ENCODE measurements at regions not wholly inside any gene's neighbourhood (a gene's known extent, or its start where the extent isn't known, plus 50 kb on each side); places are given as distances from the start of the nearest gene placed in this dataset.

- H3K9me3 ChIP-seq (replicated peaks): no peaks in the 10 kb centered on the region
- H3K36me3 ChIP-seq: no peaks in the 10 kb centered on the region
- no peak overlapping the region for H3K4me3 ChIP-seq
- H3K27me3 ChIP-seq: peaks cover 6% of the 10 kb centered on the region; the same call in 1 of the 2 replicates
- H3K27ac ChIP-seq: no peak overlapping the region
- DNase-seq: no peak
- H3K4me1 ChIP-seq: no peaks in the 10 kb centered on the region
Observed at GRCh38 chr3:118705487-118706219, 329.0 kb downstream of the IGSF11 start.

DNA sequence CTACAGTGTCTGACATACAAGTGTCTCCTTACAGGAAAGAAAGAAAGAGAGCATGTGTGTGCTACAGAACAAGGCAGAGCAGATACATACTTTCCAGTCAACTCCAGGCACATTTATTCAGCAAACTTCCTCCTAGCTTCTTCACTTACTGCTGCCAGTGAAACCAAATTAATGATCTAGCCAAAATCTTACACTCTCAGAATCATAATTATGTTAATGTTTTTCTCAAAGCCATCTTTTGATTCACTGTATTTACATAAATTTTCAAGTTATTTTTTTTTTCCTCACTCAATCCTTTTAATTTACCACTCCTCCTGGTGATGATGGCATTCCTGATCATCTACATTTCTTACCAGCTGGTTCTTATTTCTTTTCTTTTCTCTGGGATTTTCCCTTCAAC is 326.7 kb downstream of the IGSF11 start:
- Histone ChIP-seq H3K27me3 (peaks cover 2% of the 10 kb centered on the region; the same call in 1 of the 2 replicates), H3K27ac (no peak overlapping the region), H3K4me1 (no peaks in the 10 kb centered on the region), H3K9me3 (replicated peaks) (no peaks in the 10 kb centered on the region), H3K4me3 (no peak overlapping the region), H3K36me3 (no peaks in the 10 kb centered on the region)
- DNase-seq: no peak

DNA sequence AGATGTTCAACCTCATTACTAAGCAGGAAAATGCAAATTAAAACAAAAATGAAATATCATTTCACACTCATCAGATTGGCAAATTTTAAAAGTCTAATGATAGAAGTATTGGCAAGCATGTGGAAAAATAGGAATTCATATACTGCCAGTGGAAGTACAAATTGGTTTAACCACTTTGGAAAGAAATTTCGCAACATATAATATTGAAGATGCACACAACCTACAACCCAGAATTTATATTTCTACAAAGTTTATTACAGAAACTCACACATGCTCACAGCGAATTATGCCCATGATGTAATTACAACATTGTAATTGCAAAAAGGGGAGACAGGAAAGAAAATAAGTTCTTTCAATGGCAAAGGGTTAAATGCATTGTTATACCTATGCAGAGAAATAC is 324.1 kb downstream of the IGSF11 start:
- no peak for DNase-seq
- H3K4me1 ChIP-seq: no peaks in the 10 kb centered on the region
- no peaks in the 10 kb centered on the region; the same call in 1 of the 2 replicates for H3K27me3 ChIP-seq
- H3K27ac ChIP-seq: no peak overlapping the region
- H3K4me3 ChIP-seq: no peak overlapping the region
- no peaks in the 10 kb centered on the region for H3K36me3 ChIP-seq
- no peaks in the 10 kb centered on the region for H3K9me3 ChIP-seq (replicated peaks)

DNA sequence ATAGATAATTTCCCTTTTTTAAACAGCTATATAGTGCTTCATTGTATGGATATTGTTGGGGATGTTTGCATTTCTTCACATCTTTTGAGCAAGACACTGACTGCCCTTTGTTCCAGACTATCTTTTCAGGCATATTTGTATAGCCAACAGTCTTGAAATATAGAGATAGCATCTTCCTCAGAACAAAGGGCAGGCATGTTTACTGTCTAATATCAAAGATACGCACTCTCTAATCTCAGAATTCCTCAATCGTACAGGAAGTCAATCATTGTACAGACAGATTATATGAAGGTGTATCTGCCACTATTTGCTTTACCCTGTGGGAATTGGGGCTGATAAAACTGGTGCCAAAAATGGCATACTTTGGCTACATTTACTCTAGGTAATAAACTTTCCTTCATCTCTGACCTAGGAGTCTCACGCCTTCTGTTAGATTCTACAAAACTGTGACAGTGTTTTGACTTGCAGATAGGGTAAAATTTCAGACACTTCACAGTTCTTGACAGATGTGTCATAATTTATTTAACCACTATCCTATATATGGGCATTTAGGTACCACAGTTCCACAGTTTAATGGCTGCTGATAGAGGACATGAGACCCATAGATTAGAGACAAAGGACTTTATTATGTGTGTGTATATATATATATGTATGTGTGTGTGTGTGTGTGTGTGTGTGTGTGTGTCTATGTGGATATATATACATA is 321.0 kb downstream of the IGSF11 start:
- no peaks in the 10 kb centered on the region for H3K36me3 ChIP-seq
- H3K27me3 ChIP-seq: no peaks in the 10 kb centered on the region
- no peaks in the 10 kb centered on the region for H3K9me3 ChIP-seq (replicated peaks)
- H3K4me1 ChIP-seq: no peaks in the 10 kb centered on the region
- H3K27ac ChIP-seq: no peak overlapping the region
- no peak overlapping the region for H3K4me3 ChIP-seq
- DNase-seq: no peak

DNA sequence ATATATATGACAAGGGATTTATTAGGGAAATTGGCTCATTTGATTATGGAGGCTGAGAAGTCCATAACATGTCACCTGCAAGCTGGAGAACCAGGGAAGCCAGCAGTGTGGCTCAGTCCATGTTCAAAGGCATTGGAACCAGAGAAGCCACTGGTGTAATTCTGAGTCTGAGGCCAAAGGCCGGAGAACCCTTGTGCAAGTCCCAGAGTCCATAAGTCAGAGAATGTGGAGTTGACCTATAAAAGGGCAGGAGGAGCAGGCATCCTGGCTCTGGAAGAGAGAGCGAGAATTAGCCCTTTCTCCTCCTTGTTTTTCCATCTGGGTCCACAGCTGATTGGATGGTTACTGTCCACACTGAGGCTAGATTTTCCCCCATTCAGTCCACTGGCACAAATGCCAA is 319.8 kb downstream of the IGSF11 start:
- Histone ChIP-seq H3K9me3 (replicated peaks) (no peaks in the 10 kb centered on the region), H3K27me3 (no peaks in the 10 kb centered on the region), H3K4me3 (no peak overlapping the region), H3K4me1 (no peaks in the 10 kb centered on the region), H3K27ac (no peak overlapping the region), H3K36me3 (no peaks in the 10 kb centered on the region)
- no peak for DNase-seq

DNA sequence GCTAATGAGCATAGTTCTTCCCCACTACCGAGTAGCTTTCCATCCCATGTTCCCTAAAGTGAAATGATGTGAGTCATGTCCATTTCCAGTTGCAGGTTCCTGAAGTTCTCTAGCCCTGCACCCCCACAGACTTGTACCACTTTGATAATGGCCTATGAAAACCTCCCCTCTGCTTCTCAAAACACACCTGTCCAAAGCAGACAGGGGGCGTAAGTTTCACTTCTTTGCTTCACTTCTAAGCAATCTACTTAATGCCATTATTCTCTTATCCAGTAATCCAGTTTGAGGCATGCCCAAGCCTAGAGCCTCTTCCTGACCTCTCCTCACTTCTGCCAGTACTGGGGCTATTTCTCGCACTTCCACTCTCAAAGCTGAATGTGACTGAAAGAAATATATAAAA is 305.1 kb downstream of the IGSF11 start:
- Histone ChIP-seq H3K27me3 (no peaks in the 10 kb centered on the region), H3K9me3 (replicated peaks) (no peaks in the 10 kb centered on the region), H3K36me3 (no peaks in the 10 kb centered on the region), H3K4me3 (no peak overlapping the region), H3K4me1 (no peaks in the 10 kb centered on the region), H3K27ac (no peak overlapping the region)
- no peak for DNase-seq

- no peak overlapping the region for H3K4me3 ChIP-seq
- H3K27ac ChIP-seq: no peak overlapping the region
Observed at GRCh38 chr3:118734664-118735063, 300.0 kb downstream of the IGSF11 start.

GRCh38 chr3:118736107-118736506 is 298.5 kb downstream of the IGSF11 start:
- no peak for DNase-seq
- Histone ChIP-seq H3K4me1 (no peaks in the 10 kb centered on the region), H3K9me3 (replicated peaks) (no peaks in the 10 kb centered on the region), H3K27ac (no peak overlapping the region), H3K27me3 (no peaks in the 10 kb centered on the region), H3K4me3 (no peak overlapping the region), H3K36me3 (no peaks in the 10 kb centered on the region)

More at GRCh38 chr3:118734664-118735063, 300.0 kb downstream of the IGSF11 start:
- Histone ChIP-seq H3K36me3 (no peaks in the 10 kb centered on the region), H3K9me3 (replicated peaks) (no peaks in the 10 kb centered on the region), H3K27me3 (no peaks in the 10 kb centered on the region), H3K4me1 (no peaks in the 10 kb centered on the region)
- DNase-seq: no peak

GRCh38 chr3:118740722-118741290 is 293.8 kb downstream of the IGSF11 start:
- no peak for DNase-seq
- no peak overlapping the region for H3K27ac ChIP-seq
- no peak overlapping the region for H3K4me3 ChIP-seq
- no peaks in the 10 kb centered on the region for H3K9me3 ChIP-seq (replicated peaks)
- H3K27me3 ChIP-seq: no peaks in the 10 kb centered on the region
- H3K4me1 ChIP-seq: no peaks in the 10 kb centered on the region
- no peaks in the 10 kb centered on the region for H3K36me3 ChIP-seq

- no peak overlapping the region for H3K4me3 ChIP-seq
- H3K9me3 ChIP-seq (replicated peaks): no peaks in the 10 kb centered on the region
- no peak overlapping the region for H3K27ac ChIP-seq
- H3K27me3 ChIP-seq: no peaks in the 10 kb centered on the region
- no peaks in the 10 kb centered on the region for H3K4me1 ChIP-seq
- no peaks in the 10 kb centered on the region for H3K36me3 ChIP-seq
- no peak for DNase-seq
Observed at GRCh38 chr3:118742760-118743159, 291.9 kb downstream of the IGSF11 start.

- Histone ChIP-seq H3K9me3 (replicated peaks) (no peaks in the 10 kb centered on the region), H3K27ac (no peak overlapping the region), H3K4me1 (no peaks in the 10 kb centered on the region), H3K27me3 (no peaks in the 10 kb centered on the region), H3K4me3 (no peak overlapping the region), H3K36me3 (no peaks in the 10 kb centered on the region)
- DNase-seq: no peak
Observed at GRCh38 chr3:118744186-118744585, 290.5 kb downstream of the IGSF11 start.

GRCh38 chr3:118754406-118755252 is 280.0 kb downstream of the IGSF11 start:
- no peak overlapping the region for H3K4me3 ChIP-seq
- 0 out of 2 replicates have a peak, but pooled peaks cover 5% of the 10 kb centered on the region for H3K27me3 ChIP-seq
- H3K9me3 ChIP-seq (replicated peaks): no peaks in the 10 kb centered on the region
- H3K27ac ChIP-seq: no peak overlapping the region
- DNase-seq: no peak
- H3K36me3 ChIP-seq: no peaks in the 10 kb centered on the region
- H3K4me1 ChIP-seq: no peaks in the 10 kb centered on the region

DNA sequence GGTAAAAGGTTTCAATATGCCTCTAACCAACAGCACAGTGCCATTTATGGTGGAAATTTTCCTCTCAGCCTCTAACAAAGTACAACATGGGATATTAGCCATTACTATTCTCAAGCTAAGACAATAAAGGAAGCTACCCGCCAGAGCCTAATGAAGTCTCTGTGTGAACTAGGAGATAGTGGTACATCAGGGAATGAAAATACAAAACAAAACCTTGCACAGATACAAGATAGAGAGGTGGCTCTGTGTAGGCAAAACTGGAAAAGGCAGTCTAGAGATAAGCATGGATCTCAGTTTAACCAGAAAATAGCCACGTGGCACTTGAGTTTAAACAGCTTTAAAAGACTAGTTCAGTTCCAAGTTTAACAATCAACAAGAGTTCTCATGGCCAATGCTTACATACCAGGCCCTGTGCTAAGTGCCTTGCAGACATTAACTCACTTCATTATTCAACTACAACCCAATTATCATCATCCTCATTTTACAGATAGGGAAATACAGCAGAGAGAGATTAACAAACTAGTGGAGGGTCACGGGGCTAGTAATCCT is 279.3 kb downstream of the IGSF11 start:
- no peak for DNase-seq
- no peak overlapping the region for H3K4me3 ChIP-seq
- no peak overlapping the region for H3K27ac ChIP-seq
- no peaks in the 10 kb centered on the region for H3K36me3 ChIP-seq
- H3K27me3 ChIP-seq: 0 out of 2 replicates have a peak, but pooled peaks cover 5% of the 10 kb centered on the region
- no peaks in the 10 kb centered on the region for H3K9me3 ChIP-seq (replicated peaks)
- no peaks in the 10 kb centered on the region for H3K4me1 ChIP-seq

- DNase-seq: no peak
- no peak overlapping the region for H3K27ac ChIP-seq
- H3K4me1 ChIP-seq: no peaks in the 10 kb centered on the region
- no peaks in the 10 kb centered on the region for H3K9me3 ChIP-seq (replicated peaks)
- H3K36me3 ChIP-seq: no peaks in the 10 kb centered on the region; the same call in 1 of the 2 replicates
- no peak overlapping the region for H3K4me3 ChIP-seq
- no peaks in the 10 kb centered on the region for H3K27me3 ChIP-seq
Observed at GRCh38 chr3:118760585-118761290, 273.9 kb downstream of the IGSF11 start.
